T follicular helper cell (primary cell): ENCODE measurements at regions not wholly inside any gene's neighbourhood (a gene's known extent, or its start where the extent isn't known, plus 50 kb on each side); places are given as distances from the start of the nearest gene placed in this dataset.
"Not testable (repeated sequence)": the region's sequence is repeated elsewhere in the genome, so short reads cannot be mapped to it uniquely, and the experiment has no call there.

Experiments
- DNase-seq: peaks from one replicate; pipeline ENCODE4 v3.0.0-alpha.2; 2020; ENCODE audit warnings: low read depth

- DNase-seq: no peak
Observed at GRCh38 chr22:47361247-47361646, 598.8 kb downstream of the TBC1D22A start.

DNA sequence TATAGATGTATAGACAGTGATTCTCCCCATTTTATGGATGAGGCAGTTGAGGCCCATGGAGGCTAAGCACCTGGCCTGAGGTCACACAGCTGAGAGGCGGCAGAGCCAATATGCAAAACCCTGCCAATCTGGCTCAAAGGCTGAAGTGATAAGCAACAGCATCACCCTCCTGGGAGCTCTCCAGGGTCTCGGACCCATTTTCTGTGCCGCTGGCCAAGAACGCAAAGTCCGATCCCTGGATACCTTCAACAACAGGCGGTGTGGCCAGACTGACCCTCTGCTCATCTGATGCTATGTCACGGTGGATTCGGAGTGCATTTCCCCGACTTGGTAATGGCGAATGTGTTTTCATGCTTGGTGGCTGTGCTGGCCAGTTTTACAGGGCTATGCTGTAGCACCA is 595.0 kb downstream of the TBC1D22A start:
- no peak for DNase-seq

DNA sequence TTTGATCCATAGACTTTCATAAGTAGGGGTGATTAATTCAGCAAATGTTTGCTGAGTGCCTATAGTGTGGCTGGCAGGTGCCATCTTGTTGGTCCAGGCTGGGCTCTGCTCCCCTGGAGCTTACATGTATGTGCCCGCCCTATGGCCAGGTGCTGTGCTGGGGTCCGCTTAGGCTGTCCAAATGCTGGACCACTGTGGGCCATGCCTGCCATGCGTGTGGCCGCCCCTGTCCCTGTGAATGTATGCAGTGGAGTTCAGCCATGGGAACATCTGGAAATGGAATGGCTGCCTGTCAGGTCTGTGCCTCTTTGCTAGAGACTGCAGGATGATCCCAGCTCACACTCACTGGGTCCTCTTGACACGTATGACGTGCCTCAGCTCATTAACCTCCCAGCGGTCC is 594.6 kb downstream of the TBC1D22A start:
- DNase-seq: no peak

DNA sequence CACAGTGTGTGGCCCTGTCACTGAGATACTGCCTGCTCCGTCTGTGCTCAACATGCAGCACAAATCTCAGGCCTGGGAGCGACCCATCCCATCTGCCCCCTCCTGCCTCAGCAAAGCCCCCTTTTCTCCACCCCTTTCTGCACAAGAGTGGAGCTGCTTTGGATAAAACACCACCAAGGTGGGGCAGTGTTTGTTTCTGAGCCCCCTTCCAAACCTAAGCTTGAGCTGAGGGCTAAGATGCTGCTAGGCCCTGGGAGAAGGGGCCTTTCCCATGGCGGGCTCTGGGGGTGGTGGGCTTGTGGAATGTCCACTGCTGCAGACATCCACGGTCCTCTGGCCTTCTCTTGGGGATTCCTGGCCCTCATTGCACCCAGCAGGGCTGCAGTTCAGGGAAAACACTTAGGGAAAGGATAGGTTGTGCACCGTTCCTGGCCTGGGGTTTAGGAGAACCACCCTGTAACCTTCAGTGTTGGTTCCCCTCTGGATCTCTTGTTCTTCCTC is 594.1 kb downstream of the TBC1D22A start:
- no peak for DNase-seq

GRCh38 chr22:47355776-47356510 is 593.5 kb downstream of the TBC1D22A start:
- DNase-seq: no peak

DNA sequence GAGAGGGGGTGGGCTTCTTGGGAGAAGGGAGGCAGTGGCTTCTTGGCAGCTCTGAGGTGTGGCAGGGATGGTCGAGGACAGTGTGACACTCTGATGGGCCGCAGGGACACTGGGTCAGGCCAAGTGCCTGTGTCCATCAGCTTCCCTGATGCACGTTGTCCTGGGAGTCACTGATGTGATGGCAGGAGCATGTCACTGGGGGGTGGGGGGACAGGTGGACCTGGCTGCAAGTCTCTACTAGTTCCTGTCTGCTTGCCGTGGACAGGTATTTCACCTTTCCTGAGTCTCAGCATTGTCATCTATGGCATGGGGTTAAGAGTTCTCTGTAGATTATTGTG is 592.9 kb downstream of the TBC1D22A start:
- DNase-seq: no peak

DNA sequence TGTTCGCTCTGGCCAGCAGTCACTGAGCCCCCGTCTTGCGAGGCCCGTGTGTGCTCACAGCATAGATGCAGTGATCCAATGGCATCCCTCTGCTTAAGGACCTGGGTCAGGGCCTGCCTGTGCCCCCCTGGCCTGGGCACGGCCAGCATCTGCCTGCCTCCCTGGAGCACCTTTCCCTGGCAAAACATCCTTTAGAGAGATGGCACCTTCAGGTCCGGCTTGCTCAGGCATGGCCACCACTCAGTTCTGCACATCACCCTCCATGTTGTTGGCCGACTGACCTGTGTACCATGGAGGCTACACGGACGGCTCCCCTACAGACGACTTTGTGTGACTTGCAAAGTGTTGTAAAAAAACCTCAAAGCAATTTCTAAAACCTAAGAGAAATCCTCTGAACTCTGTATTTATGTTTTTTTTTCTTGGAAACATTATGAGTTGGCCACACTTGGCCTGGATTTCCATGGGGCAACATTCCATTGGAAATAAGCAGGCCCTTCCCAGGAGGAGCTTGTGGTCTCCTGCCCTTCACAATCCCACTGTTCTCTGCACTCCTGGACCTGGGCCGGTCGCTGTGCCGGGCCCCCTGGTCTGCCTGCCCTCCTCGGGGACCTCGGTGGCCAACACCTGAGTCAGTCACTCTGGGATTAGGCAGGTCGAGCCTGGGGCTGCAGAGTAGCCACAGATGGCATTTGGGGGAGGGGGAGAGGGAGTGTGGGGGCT is 592.4 kb downstream of the TBC1D22A start:
- no peak for DNase-seq

DNA sequence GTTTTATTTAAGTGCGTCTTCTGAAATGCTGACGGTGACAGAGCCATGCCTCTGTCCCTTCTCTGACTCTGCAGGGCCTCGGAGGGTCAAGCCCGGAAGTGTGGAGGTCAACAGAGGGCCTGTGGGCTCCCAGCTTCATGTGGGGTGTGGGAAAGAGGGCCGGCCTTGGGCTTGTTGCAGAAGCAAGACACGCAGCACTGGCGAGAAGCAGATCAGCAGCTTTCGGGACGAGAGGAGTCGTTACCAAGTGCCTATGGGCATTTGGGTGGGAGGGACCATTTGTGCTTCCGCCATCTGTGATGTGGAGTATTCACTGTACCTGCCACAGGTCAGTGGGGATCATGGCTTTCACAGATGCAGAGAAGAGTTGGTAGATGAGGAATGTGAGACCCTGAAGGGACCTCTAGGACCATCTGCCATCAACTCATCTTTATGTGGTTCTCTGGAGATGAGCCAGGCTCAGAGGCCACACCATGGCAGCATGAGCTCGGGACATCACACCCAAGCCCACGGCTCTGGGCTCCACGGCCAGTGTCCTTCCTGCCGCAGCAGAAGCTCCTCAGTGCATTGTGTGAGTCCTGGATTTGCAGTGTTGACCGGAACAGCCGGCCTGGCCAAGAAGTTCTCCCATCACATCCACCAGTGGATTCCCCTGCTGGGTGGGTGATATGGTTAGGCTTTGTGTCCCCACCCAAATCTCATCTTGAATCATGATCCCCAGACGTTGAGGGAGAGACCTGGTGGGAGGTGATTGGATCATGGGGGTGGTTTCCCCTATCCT is 590.7 kb downstream of the TBC1D22A start:
- no peak for DNase-seq

DNA sequence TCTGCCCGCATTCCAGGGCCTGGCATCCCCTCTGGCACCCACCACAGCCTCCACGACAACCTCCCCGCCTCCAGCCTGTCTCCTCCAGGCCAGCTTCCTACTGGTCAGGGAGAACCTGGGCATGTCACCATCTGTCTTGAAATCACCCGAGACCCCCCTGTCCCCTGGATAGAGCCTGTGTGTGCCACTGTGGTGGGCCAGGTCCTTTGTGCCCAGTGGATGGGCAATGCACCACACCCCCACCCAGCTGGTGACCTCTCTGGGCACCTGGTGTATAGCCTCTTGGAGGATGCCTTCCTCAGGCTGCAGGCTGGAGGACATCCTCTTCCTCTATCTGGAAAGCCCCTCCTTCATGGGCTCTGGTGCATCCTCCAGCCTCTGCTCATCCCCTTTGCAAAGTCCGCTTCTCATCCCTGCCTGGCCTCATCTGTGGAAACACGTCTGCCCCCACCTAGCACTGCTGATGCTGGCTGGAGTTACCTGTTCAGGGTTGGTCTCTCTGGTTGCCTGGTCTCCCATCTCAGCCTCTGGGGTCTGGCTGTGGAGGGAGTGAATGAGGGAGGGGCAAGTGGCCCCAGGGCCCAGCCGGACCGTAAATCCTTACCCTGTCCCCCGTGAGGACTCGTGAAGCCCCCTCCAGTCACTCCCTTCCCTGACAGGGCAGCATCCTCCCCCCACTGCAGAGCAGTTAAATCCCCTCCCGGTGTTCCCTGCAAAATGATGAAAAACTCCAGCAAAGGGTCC is 589.6 kb downstream of the TBC1D22A start:
- no peak for DNase-seq

DNA sequence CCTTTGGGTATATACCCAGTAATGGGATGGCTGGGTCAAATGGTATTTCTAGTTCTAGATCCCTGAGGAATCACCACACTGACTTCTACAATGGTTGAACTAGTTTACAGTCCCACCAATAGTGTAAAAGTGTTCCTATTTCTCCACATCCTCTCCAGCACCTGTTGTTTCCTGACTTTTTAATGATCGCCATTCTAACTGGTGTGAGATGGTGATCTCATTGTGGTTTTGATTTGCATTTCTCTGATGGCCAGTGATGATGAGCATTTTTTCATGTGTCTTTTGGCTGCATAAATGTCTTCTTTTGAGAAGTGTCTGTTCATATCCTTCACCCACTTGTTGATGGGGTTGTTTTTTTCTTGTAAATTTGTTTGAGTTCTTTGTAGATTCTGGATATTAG is 583.8 kb downstream of the TBC1D22A start:
- DNase-seq: not testable (repeated sequence)

DNA sequence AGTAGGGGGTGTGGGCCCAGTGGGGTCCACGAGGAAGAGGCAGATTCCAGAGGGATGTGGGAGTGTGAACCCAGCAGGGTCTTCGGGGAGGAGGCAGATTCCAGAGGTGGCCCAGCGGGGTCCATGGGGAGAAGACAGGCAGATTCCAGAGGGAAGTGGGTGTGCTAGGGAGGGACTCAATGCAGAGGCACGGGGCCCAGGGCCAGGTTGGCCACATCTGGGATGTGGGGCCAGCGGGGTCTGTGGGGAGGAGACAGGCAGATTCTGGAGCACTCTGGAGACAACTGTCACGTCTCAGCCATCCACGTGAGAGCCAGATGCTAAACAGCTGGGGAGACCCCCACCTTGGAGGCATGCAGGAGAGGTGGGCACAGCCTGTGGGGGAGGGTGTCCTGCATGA is 582.6 kb downstream of the TBC1D22A start:
- no peak for DNase-seq

DNA sequence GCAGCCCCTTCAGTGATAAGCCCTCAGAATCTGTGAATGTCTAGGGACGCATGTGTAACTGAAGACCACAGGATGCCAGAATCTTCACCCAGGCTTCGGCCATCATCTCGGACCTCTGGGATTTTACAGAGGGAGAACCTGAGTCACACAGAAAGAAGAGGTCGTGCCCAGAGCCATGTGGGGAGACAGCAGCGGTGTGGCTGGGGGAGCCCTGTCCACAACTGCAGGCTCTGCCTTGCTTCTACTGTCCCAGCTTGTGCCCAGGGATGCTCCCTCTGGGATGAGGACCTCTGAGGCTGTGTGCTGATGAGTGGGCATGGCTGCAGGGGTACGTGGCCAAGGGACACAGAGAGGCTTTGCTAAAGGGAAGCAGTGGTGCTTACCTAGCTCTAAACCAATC is 582.0 kb downstream of the TBC1D22A start:
- no peak for DNase-seq

DNA sequence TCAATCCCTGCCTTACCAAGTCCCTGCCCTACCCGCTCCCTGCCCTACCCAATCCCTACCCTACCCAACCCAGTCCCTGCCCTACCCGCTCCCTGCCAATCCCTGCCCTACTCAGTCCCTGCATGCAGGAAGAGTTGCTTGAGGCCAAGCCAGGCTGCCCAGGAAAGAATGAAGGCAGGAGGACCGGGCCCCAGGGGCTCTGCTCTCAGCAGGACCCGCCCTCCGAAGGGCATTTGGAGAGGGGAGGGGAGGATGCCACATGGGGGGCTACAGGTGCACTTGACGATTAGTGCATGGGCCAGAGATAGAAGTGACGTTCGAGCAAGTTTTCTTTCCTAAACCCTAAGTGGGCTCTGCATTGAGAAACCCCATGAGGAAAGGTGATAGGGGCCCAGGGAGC is 581.2 kb downstream of the TBC1D22A start:
- DNase-seq: no peak

DNA sequence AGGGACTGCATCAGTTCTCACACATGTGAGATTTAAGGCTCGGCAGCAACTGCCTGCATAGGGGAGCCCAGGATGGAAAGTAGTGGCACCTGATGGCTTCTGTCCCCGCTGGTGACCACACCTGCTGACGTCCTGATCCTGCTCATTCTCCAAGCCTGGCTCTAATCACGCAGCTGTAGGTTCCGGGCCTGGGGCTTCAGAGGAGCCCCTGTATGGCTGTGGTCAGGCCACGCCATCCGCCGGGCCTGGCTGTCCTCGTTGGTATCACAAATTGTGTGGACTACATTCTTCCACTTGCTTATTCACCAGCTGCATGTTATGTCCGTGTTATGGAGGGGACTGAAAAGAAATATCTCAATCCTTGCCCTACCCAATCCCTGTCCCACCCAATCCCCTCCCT is 580.0 kb downstream of the TBC1D22A start:
- DNase-seq: no peak

DNA sequence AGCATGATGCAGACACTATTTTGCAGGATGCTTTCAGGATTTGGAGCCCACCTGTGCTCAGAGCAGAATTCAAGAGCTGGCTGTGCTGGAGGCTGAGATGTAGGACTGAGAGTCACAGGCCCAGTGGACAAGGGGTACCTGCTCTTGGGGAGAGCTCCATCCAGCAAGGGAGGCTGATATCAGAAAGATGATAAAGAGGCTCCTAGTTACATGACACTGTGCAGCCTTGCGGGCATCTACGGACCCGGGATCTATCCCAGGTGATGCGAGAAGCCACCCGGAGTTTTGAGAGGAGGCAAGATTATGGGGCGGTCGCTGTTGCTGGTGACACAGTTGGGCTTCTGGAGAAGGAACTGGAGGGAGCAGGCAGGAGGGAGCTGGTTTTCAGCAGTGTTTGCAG is 579.0 kb downstream of the TBC1D22A start:
- DNase-seq: no peak

GRCh38 chr22:47340851-47341436 is 578.5 kb downstream of the TBC1D22A start:
- DNase-seq: no peak

GRCh38 chr22:47337161-47337621 is 574.7 kb downstream of the TBC1D22A start:
- DNase-seq: no peak

DNA sequence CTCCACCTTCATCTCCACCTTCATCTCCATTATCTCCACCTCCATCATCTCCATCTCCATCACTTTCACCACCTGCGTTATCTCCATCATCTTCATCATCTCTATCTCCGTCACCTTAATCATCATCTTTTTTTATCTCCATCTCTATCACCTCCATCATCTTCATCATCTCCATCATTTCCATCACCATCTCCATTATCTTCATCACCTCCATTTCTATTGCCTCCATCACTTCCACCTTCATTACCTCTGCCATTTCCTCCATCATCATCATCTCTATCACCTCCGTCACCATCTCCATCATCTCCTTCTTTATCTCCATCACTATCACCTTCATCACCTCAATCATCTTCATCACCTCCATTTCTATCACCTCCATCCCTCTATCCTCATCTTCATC is 573.5 kb downstream of the TBC1D22A start:
- DNase-seq: no peak

- no peak for DNase-seq
Observed at GRCh38 chr22:47335460-47335859, 573.0 kb downstream of the TBC1D22A start.

GRCh38 chr22:47334601-47335000 is 572.2 kb downstream of the TBC1D22A start:
- no peak for DNase-seq

GRCh38 chr22:47333625-47334024 is 571.2 kb downstream of the TBC1D22A start:
- DNase-seq: no peak
